SU-DHL-6 (cell line): ENCODE measurements at regions not wholly inside any gene's neighbourhood (a gene's known extent, or its start where the extent isn't known, plus 50 kb on each side); places are given as distances from the start of the nearest gene placed in this dataset.

Experiments used
- CTCF ChIP-seq: fragments of 200-600 bp; sonication (generic); IDR thresholded peaks from one replicate; pipeline ENCODE4 v1.5.1; 2017; ENCODE audit warnings: antibody characterized with exemption, mild to moderate bottlenecking, low read length, moderate library complexity; ENCODE audit not compliant: insufficient read depth, poor library complexity, severe bottlenecking
- EZH2phosphoT487 ChIP-seq: fragments of 200-600 bp; sonication (generic), shearing (Covaris generic); conservative IDR thresholded peaks from 2 replicates; pipeline ENCODE4 v1.6.1; 2018; ENCODE audit warnings: mild to moderate bottlenecking, antibody characterized with exemption, low read length, moderate library complexity, mixed read lengths

GRCh38 chr2:126059379-126059778, 596.6 kb upstream of the GYPC start:
- TF ChIP-seq CTCF (no peak), EZH2phosphoT487 (no peak)
